ENCODE measurements at regions not wholly inside any gene's neighbourhood (a gene's known extent, or its start where the extent isn't known, plus 50 kb on each side); places are given as distances from the start of the nearest gene placed in this dataset.

DNA sequence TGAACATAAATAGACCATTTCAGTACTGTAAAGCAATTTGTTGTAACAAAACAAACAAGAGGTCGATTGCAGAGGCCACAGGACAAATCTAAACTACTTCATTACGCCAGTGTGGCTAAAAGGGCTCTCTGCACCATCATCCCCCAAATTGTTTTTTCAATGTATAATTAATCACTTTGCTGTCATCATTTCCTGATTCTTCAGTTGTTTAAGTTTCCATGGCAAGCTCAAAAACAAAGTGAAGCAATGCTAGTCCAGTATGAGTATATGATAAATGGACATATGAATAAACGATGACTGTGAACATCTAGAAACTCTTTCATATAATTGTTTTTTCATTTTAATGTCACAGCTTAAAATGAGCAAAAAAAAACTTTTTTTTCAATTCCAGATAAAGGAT, 235.4 kb upstream of the FGF13 start:
- TF ChIP-seq, protein P1, sequence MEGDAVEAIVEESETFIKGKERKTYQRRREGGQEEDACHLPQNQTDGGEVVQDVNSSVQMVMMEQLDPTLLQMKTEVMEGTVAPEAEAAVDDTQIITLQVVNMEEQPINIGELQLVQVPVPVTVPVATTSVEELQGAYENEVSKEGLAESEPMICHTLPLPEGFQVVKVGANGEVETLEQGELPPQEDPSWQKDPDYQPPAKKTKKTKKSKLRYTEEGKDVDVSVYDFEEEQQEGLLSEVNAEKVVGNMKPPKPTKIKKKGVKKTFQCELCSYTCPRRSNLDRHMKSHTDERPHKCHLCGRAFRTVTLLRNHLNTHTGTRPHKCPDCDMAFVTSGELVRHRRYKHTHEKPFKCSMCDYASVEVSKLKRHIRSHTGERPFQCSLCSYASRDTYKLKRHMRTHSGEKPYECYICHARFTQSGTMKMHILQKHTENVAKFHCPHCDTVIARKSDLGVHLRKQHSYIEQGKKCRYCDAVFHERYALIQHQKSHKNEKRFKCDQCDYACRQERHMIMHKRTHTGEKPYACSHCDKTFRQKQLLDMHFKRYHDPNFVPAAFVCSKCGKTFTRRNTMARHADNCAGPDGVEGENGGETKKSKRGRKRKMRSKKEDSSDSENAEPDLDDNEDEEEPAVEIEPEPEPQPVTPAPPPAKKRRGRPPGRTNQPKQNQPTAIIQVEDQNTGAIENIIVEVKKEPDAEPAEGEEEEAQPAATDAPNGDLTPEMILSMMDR (IDR thresholded peaks at IDR 0.05) = no peak
- TF ChIP-seq POLR2A (IDR thresholded peaks at IDR 0.05) = no peak

Data from esophagus squamous epithelium (tissue), 4 donors.